ENCODE measurements at regions not wholly inside any gene's neighbourhood (a gene's known extent, or its start where the extent isn't known, plus 50 kb on each side); places are given as distances from the start of the nearest gene placed in this dataset.
A peak's percentile ranks its signal among the peaks of the same experiment; 100 is the strongest.
"Not testable (repeated sequence)": the region's sequence is repeated elsewhere in the genome, so short reads cannot be mapped to it uniquely, and the experiment has no call there.

GRCh38 chr3:182508919-182509711, 284.2 kb upstream of the ATP11B start:
- no peak for DNase-seq

- no peak for DNase-seq
Measured at GRCh38 chr3:182509844-182510460, 283.4 kb upstream of the ATP11B start.

DNA sequence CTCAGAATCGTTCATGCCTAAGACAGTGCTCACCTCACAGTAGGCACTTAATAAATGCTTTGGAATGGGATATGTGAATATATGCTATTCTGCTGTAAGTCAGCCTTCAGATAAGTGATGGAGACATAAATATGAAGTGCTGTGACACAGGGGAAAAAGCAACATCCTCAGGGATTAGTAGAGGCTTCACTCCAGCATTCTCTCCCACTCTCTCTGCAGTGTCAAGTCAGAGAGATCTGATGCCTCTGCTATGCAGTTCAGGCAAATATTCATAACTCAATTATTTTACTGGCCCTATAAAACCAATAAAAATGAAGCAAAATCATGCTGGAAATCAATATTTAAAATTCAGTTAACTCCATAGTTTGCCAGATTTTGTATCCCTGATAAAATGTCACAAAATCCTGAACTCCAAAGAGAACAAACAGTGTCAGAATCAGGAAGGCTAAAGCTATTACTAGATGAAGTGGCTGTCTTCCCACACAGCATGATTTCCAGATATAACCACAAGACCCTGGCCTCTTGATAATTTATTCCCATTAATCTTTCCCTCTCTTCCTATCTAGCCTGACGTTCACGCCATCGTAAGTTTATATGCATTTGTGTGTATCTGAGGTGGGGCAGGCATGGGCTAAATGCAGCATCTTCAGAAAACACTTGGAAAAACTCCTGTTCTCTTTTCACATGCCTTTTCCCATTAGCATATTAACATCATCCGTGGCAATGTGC, 278.9 kb upstream of the ATP11B start:
- no peak for DNase-seq

DNA sequence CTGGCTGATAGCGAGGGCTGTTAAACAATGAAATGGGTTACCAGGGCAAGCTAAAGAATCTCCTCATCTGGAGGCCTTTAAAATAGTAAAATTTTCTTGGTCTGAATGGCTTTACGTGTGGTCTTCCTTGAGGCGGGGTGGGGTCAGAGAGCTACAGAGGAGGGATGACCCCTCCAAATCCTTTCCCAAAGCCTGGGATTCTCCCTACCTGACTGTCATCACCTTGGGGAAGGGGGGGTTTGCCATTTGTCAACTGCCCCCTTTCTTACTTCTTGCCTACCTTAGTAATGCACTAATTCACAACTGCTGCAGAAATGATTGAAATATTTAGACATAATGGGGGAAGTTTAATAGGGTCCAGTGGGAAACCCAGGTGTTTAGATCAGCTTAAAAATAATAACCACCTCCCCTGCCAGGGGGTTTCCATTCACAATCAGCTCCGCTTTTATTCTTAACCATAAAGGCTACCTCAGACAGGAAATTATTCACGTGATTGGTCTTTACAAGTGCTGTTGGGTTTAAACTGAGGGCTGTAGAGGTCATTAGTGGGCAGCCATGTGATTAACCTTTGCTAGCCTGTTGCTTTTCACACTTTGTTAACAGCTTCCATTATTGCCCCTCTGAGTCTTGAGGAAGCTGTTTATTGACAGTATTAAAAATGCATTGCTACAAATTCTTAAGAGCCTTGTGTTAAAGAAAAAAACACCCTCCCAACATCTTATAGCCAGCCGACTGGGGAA, 276.5 kb upstream of the ATP11B start:
- DNase-seq: no peak

DNA sequence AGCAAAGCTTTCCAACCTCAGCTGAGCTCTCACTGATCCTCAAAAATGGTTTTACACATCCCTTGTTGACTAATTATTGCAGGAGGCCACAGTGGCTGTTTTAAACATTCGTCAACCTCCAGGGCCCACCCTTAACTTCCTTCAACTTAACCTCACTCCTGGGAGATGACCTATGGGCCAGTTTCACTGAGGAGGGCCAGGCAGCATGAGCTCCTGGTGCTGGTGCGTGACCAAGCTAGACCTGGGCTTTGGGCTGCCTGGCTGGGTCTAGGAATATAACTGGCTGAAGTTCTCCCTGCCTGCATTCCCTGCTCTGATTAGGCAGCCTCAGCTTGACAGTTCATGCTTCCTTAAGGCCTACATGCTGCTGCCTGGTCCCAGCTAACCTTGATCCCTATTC, 273.7 kb upstream of the ATP11B start:
- DNase-seq: no peak

DNA sequence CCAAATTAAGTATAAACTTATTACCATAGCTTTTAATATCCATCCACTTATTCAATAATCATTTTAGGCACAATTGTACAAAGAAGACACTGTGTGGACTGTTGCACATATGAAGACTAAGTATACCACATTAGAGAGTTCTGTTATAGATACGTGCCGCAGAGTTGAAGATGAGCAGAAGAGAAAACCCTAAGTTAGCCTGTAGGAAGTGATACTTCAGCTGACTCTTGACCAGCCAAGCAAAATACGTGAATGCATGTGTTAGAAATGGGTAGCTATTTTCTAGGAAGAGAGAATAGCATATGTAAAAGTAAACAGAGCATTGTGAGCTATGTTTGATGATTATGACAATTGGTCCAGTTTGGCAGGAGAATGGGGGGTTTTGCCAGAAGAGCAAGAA, 272.0 kb upstream of the ATP11B start:
- no peak for DNase-seq

- not testable (repeated sequence) for DNase-seq
Measured at GRCh38 chr3:182523424-182523823, 269.9 kb upstream of the ATP11B start.

- DNase-seq: no peak
Measured at GRCh38 chr3:182523836-182524235, 269.5 kb upstream of the ATP11B start.

DNA sequence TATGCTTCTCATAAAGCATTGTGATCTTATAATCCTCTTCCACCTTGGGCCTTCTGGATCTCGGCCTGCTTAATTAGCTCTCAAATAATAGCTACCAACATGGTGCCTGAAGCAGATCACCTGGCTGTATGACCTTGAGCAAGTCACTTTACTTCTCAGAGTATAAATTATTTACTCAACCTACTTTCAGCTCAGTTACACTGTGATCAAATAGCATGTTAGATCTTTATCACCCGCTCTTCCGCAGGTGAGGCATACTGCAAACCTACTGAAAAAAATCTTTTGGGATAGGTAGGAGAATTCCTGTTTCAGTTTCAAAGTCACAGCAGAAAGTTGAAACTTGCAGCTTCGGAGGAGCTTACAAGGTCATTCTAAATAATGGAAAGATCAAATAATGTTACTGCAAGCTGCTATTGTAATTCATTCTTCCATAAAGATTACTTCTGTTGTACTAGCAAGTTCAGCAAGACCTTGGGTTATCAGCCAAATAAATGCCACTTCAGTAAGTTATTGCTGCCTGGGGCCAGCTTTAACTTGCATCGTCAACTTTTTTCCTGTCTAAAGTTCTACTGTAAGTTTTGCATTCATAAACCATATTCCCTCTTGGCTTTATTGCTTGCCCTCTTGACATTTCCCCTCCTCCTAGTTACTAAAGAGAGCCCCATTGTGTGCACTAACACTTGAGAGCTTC, 268.4 kb upstream of the ATP11B start:
- DNase-seq: no peak

DNA sequence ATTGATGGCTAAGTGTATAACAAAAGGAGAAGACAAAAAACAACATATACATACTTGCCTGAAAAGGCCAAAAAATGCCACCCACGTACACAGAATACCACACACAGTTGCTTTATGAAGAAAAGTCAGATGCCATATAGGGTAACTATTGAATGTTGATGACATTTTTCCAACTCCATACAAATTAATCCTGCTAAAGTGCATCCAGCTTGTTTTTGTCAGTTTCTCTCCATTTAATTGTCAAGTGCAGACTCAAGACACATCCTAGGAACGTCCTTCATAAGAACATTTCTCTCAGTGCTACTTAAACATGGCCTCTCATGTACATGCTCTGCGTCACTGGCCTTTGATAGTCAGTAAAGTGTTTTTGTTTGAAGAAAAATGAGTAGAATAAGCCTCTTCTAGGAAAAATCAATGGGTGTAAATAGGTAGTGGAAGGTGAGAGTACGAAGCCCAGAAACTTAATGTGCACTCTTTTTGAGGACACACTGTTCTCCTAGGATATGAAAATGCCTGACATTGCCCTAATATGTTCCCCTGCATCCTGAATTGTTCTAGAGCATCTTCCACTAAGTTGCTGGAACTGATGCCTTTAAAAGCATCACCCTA, 267.4 kb upstream of the ATP11B start:
- DNase-seq: no peak

- no peak for DNase-seq
Measured at GRCh38 chr3:182527745-182528144, 265.6 kb upstream of the ATP11B start.

DNA sequence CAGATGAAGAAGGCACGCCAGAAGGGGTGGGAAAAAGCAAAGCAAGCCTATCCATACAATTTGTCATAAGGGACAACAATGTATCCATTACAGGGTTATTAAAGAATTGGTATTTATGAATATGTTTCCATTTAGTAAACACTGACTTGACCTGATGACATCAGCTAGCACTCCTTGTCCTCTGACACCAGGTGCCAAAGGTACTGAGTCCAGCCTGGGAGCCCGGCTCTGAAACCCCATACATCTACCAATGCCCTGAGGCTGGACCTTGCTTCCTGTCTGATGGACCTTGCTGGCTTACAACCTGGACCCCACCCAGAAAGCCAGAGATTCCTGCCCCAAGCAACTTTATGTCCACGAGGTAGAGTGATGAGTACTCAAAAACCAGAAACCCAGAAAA, 263.0 kb upstream of the ATP11B start:
- DNase-seq: no peak

DNA sequence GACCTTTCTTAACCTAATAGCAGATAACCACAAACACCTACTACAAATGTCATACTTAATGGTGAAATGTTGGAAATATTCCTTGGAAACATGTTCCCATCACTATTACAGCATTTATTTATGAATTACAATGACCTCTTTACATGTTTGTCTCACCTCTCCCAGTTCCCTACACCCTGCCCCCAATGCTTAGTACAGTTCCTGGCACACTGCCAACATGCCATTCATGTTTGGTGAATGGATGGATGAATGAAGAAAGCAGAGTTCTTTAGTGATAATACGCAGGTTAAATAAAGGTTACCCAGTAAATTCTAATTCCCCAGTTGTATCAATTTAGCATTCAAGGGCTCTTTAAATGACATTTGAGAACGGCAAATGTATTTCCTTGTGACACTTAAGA, 259.9 kb upstream of the ATP11B start:
- no peak for DNase-seq

- no peak for DNase-seq
Measured at GRCh38 chr3:182544542-182544941, 248.8 kb upstream of the ATP11B start.

DNA sequence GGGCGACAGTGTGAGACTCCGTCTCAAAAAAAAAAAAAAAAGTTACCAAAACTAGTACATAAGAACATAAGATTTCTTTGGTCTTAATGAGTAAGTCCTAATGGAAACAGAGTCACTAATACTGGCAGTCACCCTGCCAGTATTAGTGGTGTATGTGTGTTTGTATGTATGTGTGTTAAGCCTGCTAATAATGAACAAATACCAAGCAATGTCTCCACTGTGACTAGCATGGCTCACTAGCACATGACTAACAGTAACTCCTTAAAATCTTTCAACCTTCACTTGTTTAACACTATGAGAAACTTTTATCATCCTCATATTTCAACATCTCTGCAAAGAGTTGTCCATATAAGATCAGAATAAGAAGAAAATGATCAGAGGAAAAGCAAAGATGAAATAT, 231.0 kb upstream of the ATP11B start:
- no peak for DNase-seq

DNA sequence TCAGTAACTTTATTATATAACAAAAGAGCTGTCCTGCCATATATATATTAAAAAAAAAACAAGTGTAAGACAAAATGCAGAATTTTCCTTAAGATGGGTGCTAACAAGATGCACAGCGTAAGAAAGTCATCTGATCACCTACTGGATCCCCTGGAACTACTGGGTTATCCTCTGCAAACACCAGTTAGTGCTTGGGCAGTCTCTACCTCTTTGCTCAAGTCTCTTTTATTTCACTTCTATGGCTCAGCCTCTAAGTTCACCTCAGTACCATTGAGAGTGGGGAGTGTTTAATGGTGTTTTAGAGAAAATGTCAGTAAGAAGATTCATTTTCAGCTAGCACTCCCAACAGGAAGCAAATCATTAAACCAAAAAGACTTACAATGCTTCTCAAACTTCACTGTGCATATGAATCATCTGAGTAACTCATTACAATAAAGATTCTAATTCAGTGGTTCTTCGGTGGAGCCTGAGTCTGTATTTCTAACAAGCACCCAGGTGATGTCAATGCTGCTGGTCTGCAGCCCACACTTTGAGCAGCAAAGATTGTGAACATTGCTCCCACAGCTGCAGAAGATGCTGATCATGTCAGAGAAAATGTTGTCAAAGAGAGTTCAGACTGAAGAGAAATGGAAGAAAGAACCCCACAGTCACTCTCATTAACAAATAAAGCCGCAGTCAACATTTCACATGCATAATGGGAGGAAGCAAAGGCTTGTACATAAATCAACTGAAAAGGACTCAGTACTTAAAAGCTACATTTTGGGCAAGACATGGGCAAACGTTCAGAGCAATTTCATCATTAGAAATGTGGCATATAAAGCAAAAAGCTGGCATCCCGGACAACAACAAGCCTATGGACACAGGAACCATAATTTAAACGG, 227.1 kb upstream of the ATP11B start:
- no peak for DNase-seq

- peak; percentile 53 for DNase-seq
Measured at GRCh38 chr3:182567700-182568099, 225.6 kb upstream of the ATP11B start.

GRCh38 chr3:182568261-182568660, 225.0 kb upstream of the ATP11B start:
- DNase-seq: no peak

- no peak for DNase-seq
Measured at GRCh38 chr3:182568876-182569275, 224.4 kb upstream of the ATP11B start.

DNA sequence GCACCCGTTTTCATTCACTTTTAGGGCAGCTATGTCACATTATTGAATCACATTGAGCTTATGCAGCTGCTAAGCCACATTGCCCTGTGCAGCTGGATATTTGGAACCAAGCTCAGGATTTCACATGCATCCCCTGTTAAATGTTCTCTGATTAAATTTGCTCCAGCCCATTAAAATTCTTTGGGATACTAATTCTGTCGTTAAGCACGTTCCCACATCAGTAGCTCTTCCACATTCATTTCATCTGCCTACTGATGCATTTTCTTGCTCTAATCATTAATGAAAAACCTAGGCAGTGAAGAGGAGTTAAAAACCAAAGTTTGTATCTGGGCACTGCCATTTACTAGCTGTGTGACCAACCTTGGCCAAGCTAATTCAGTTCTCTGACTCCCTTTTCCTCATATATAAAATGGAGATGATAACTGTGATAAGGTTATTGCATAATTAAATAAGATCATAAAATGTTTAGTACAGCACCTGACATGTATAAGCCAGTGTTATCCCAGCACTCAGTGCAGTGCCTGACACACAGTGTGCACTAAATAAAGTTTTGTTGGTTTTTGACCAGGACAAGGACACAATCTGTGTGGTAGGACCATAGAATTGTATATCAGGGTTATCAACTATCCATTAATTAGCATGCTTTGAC, 222.2 kb upstream of the ATP11B start:
- no peak for DNase-seq
